ENCODE measurements at regions not wholly inside any gene's neighbourhood (a gene's known extent, or its start where the extent isn't known, plus 50 kb on each side); places are given as distances from the start of the nearest gene placed in this dataset.
A peak's percentile ranks its signal among the peaks of the same experiment; 100 is the strongest.

DNA sequence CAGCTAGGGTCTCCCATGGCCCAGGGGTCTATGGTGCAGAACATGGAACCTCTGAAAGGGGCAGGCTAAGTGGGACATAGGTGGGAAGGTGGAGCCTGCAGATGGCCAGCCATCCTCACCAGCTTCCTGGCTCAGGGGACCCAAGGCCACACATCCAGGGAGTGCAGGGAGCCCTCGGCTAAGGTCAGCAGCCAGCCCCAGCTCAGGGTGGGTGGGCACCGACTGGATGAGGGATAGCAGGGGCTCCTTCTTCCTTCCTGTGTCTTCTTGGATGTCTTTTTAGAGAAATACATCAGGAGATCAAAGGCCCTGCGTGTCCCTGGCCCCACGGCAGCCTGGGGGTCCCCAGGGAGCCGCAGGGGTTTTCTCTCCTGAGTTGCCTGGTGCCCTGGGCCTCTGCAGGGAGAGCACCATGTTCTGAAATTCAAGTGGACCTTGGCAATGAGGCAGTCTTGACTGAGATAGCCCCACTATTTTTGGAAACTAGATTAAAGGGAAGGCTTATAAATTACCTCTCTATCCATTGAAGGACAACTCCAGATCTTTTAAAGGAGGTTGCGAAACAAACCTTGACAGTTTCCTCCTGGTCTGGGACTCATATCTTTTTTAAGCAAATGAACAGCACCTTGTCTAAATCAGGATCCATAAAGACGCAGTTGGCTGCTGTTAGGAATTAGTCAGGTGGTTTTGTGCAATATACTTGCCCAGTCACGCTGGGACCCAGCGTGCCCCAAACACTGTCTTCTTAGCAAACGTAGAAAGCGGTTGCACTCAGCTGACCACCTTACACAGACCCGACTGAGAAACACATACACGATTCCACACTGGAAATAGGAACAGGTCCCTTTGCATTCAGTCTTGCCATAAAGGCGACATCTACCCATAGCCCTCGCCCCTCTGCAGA is 242.3 kb downstream of the TOMM20 start:
- peak in 1 of 3 donors; percentile 56 for DNase-seq

DNA sequence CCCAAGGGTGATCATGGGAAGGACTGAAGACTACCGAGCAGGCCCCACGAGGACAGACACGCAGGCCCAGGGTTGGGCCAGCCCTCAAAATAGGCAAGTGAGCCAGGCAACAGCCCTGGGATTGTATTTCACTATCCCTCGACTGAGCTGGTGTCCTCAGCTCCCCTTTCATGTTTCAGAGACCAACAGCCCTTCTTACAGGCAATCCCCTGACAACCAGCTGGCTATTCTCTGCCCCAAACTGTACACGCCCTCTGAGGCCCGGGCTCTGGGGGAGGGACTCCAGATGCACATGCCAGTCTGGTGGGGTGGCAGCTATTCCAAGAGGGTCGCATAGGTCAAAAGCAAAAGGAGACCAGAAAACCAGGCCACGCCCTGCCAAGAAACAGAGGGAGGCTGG is 243.0 kb downstream of the TOMM20 start:
- peak; percentile 54 to 64 (median 55) for DNase-seq

DNA sequence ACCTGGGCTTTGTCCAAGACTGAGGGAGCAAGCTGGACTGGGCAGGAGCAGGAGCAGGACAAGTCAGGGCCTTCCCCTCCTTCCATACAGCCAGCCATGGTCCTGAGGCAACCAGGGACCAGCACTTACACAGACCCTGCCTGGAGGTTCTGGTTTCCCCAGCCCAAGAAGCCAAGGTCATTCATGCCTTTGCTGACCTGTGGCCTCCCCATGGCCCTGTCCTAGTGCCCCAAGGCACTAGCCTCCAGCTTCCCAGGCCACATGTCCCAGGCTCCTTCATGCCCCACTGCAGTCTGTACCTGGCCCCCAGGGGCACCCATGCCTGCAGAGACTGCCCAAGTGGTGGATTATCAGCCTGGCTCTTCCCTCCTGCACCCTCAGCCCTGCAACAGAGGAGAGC is 243.9 kb downstream of the TOMM20 start:
- no peak for DNase-seq

GRCh38 chr1:234884006-234884405 is 244.6 kb downstream of the TOMM20 start:
- DNase-seq, result no peak

DNA sequence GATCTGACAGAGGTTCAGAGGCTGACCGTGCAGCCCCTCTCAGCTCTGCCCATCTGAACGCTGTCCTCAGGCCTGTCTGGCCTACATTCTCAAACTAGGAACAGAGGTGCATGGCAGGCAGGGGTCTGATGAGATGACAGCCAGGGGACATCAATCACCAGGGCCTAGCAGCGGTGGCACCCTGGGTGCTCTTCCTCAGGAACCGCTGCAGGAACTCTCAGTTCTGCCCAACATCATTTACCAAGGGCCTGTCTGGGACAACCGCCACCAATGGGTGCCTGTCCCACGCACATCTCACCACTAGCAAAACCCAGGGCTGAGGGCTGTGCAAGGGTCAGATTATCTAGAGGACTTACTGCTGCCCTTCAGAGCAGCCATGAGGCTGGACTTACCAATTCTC is 245.7 kb downstream of the TOMM20 start:
- no peak for DNase-seq

DNA sequence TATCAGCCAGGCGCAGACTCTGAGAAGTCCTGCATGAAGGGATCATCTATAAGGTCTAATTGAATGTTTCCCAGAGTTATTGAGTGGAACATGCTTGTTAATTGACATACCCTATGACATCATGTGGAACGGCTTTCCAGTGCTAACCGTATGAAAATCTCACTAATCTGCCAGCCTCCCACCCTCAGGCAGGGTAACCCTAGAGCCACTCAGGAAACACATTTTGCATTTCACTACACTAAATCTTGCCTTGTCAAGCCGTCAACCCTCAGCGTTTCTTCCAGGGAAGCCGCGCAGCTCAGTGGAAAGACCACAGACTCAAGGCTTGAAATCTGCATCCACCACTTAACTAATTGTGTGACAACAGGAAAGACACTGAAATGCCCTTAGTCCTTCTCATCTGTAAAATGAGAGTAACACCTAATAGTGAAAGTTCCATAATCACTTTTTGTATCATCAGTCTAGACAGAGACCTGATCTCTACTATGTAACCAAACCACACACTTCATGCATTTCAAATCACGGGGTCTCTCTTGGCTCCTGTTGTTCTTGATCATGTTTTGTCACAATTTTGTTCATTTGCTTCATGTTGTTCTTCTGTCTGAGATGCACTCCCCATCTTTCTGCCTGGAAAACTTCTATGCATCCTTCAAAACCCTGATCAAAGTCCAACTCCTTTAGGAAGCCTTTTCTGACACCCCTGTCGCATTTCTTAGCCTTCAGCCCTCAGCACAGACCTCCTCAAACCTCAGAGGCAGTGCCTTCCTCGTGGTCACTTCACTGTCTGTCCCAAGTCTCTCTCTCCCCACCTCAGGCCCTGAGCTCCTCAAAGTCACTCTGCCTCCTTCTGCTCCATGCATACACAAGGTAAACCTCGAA is 246.5 kb downstream of the TOMM20 start:
- DNase-seq, result no peak

DNA sequence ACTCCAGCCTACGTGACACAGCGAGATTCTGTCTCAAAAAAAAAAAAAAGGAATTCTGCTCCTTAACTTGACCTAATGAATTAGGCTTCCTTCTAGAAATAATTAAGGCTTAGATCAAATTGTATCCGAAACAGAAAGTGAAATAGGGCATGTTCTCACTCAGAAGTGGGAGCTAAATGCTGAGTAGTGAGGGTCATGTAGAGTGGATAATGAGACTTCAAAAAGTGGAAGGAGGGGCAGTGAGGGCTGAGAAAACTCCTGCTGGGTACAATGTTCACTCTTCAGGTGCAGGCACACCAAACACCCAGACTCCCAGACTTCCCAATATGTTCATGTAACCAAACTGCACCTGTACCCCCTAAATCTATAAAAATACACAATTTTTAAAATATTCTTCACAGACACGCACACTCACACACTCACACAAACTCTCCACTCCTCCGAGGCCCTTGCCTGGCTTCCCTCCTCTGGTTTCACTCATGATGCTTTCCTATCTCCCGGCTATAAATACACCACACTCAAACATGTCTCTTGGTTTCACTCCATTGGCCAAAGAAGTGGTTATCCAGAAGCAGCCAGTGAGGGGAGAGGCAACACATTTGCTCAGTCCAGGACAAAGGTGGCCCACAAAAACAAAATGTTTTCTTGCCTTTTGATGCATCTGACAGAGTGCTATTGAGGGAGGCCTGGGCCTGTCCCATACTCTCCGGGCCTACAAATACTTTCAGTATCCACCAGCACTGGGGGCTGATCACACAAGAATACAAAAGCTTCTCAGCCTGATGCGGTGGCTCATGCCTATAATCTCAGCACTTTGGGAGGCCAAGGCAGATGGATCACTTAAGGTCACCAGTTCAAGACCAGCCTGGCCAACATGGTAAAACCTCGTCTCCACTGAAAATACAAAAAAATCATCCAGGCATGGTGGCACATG is 249.2 kb downstream of the TOMM20 start:
- DNase-seq, result no peak

DNA sequence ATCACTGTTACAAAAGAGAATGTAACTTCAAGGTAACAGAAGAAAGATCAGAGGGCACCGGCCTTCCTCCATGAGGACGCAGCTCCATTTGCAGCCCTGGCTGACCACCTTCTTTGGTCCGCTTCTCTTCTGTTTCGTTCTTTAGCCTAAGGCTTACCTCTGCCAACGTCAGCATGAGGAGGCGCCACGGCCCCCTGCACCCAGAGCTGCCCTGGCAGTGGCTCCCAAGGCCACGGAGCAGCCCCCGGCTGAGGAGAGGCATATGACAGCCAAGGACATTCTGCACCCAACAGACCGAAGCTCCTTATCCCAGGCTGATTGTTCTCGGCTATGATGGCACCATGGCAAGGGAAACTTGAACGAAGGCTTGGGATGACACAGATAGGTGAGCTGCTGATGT is 250.3 kb downstream of the TOMM20 start:
- no peak for DNase-seq

DNA sequence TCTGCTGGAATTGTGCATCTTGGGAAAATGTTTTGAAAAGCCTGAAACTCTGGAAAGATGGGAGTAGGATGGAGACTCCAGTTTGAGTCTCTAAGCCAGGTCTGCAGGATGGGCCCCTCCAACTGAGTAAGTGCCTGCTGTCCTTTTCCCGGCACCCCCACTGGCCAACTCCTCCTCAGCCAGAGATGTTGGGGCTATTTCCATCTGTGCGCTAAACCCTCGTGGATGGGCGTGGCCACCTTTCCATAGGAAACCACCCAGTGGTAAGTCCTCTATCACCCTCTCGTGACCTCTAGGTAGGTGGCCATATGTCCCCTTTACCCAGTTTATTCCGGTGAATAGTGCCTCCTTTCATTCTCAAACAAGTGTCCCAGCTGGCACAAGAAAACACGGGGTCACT is 250.9 kb downstream of the TOMM20 start:
- no peak for DNase-seq

GRCh38 chr1:234875953-234876855 is 252.4 kb downstream of the TOMM20 start:
- DNase-seq, result no peak

- no peak for DNase-seq
Measured at GRCh38 chr1:234875328-234875952, 253.2 kb downstream of the TOMM20 start.

DNA sequence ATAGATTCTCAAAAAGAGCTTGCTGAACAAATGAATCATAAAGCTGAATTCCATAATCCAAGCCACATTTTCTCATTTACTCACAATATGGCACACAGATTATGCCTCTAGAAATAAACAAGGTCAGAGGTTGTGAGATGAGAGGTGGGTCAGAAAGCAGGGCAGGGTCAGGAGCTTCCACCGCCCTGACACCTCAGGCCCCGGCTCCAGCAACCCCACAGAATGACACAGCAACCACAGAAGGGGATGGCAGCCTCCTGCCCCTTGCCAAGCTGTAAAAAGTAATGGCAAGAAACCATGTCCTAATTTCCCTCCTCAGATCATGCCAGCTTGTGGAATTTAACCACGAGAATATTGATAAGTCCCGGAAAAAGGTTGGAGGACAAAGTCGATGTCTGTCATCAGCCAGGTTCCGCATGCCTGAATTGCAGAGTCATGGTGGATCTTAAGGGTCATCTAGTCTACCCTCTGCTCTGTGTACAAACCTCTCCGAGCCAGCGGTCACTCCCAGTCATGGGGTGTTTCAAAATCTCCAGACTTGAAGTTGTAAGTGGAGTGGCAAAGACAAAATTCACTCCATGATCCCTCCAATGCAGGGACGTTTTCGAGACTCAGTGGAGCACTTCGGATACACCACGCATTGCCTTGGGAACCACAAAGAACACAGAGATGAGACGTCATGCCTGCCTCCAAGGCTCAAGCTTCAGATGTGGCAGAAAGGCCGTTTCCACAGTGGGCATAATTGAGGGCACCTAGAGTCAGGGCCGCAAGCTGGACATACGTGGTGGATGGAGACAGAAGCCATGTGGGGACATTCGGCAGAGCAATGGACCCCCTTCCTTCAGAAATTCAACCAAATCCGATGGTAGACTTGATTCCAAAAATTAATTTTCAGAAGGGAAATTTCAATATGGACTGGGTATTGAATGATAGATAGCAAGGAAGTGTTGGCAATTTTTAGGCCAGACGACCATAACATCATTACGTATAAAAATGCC is 254.0 kb downstream of the TOMM20 start:
- no peak for DNase-seq

DNA sequence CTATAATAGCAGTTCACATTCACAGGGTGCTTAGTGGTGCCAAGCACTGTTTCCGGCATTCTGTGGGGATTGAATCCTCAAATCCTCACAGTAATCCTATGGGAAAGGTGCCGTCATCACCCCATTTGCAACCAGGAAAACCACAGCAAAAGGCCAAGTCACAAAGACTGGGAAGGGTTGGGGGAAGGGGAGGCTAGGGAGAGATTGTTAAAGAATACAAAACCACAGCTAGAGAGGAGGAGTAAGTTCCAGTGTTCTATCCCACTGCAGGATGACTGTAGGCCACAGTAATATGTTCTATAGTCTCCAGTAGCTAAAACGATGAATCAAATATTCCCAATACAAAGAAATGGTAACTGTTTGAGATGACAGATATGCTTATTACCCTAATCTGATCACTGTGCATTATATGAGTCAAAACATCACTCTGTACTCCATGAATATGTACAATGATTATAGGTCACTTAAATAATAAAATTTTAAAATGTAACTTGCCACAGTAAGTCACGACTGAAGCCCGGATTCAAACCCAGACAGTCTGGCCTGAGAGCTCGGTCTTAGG is 256.8 kb downstream of the TOMM20 start:
- peak in 1 of 3 donors; percentile 86 for DNase-seq

DNA sequence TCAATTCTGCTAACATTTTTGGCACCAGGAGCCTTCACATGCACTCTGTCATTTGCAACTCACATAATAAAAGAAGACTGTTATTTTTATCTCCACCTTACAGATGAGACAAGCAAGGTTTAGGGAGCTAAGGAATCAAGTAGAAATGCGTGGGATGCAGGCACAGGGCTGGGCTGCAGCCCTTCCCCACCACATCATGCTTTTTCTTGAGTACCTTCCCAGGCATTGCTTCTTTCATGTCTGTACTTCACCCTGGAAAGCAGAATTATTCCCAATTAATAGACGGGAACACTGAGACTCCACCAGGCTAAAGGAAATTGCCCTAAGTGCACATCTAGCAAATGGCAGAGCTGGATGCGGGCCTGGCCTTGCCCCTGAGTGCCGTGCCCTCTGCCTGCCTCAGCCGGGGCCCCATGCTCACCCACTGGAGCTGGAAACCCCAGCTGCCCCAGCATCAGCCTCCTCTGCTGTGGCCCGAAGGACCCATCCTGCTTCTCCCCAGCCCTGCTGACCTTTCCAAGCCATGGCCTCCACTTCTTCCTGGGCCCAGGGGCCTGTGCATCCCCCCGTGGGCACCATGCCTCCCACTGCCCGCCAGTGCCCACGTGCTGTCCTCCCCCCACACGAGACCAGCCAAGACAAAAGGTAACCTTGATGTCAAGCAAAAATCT is 257.5 kb downstream of the TOMM20 start:
- no peak for DNase-seq

DNA sequence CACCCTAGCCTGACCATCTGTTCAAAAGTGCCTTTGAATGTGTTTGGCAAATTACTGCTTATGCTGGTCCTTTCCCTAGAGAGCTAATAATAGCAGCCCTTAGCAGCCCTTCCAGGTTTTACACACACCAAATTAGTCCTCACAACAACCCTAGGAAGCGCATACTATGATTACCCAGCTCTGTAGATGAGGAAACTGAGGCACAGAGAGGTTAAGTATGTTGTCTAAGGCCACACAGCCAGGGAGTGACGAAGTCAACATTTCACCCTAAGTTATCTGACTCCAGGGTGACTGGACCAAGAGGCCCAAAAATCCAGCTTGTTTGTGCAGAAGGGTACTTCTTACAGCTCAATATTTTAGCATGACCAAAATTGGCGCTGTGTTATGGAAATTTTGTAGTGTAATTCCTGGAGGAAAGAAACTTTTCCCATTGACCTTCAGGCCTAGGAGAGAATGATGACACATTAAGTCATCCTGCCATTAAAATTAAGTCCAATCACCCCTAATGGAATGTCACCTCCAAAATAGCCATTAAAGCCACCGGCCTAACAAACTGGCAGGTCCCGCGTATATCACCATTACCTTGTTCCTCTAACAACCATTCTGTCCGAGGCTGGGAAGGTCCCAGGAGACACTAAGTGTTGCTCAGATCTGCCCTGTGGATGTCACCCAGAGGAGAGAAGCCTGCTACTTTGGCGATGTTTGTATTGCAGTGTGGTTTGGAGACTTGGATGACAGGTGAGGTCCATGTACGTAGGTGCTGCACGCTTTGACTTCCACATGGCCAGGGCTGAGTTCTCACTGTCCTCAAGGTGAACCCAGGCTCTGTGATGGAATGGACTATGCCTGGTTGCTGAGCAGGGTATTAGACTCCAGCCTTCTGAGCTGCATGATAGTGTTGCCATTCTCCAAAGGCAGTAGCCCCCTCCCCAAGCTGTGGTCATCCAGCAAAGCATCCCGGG is 258.3 kb downstream of the TOMM20 start:
- DNase-seq, result no peak

GRCh38 chr1:234869182-234870019 is 259.2 kb downstream of the TOMM20 start:
- no peak for DNase-seq
